ENCODE measurements at regions not wholly inside any gene's neighbourhood (a gene's known extent, or its start where the extent isn't known, plus 50 kb on each side); places are given as distances from the start of the nearest gene placed in this dataset.

DNA sequence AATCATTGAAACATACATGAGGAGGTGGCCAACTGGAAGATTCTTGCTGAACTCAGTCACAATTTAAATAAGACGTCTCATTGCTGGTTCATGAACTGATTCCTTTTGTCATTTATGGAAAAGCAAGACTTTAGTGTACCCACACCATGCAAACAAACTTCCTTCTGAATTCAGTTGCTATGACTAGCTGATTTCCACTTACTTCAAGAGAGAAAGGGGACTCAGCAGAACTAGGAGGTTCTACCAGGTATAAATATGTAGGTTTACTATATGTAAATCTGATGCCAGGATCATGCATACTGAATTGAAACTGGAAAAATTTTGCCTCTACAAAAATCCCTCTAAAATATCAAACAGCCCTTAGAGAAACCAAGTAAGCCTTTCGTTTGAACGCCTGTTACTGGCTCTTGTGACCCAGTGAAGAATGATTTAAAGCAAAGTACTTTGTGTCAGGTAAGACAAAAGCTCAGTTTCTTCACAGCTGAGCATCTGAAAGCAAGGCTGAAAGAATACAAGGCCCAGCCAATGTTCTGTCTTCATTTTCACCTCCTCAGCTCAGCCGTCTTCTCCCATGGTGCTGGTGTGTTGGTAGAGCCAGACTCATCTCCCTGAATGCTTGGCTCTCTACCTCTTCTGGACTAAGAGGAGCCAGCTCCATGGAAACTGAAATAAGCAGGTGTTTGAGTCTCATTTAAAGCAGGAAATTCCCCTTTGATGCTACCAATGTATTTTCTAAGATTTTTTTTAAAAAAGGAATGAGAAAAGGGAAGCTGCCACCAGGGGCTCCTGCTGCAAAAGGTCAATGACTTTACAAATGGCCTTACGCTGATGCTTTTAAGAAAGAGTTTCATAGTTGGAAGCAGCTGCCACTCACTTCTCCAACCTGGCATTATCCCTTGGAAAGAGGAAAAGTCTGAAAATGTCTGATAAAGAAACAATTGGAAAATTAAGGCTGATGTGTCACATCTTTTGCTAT lies 301.6 kb downstream of the EFHB start:
- no peak overlapping the region for H3K27ac Mint-ChIP-seq
- H3K36me3 Mint-ChIP-seq: no peaks in the 10 kb centered on the region
- no peaks in the 10 kb centered on the region for H3K4me1 Mint-ChIP-seq
- H3K9me3 Mint-ChIP-seq: peaks cover 5% of the 10 kb centered on the region
- no peak for DNase-seq (ENCODE audit: low spot score in 2 of 2)
- ATAC-seq: no peak
- no peak overlapping the region for H3K4me3 Mint-ChIP-seq

GRCh38 chr3:19598870-19599269 lies 335.1 kb downstream of the EFHB start:
- no peak for ATAC-seq
- H3K27ac Mint-ChIP-seq: no peak overlapping the region
- no peaks in the 10 kb centered on the region for H3K4me1 Mint-ChIP-seq
- no peaks in the 10 kb centered on the region for H3K36me3 Mint-ChIP-seq
- no peak for DNase-seq (ENCODE audit: low spot score in 2 of 2)
- no peak overlapping the region for H3K4me3 Mint-ChIP-seq
- peaks cover 8% of the 10 kb centered on the region for H3K9me3 Mint-ChIP-seq

DNA sequence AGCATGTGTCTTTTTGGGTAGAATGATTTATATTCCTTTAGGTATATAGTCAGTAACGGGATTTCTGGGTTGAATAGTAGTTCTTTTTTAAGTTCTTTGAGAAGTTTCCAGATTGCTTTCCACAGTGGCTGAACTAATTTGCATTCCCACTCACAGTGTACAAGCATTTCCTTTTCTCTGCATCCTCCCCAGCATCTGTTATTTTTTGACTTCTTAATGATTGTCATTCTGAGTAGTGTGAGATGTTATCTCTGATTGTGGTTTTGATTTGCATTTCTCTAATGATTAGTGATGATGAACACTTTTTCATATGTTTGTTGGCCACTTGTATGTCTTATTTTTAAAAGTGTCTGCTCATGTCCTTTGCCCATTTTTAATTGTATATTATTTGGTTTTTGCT lies 337.6 kb downstream of the EFHB start:
- no peaks in the 10 kb centered on the region for H3K36me3 Mint-ChIP-seq
- H3K4me1 Mint-ChIP-seq: no peaks in the 10 kb centered on the region
- no peak overlapping the region for H3K27ac Mint-ChIP-seq
- ATAC-seq (no peak), DNase-seq (ENCODE audit: low spot score in 2 of 2) (no peak)
- H3K4me3 Mint-ChIP-seq: no peak overlapping the region
- H3K9me3 Mint-ChIP-seq: peaks cover 11% of the 10 kb centered on the region

DNA sequence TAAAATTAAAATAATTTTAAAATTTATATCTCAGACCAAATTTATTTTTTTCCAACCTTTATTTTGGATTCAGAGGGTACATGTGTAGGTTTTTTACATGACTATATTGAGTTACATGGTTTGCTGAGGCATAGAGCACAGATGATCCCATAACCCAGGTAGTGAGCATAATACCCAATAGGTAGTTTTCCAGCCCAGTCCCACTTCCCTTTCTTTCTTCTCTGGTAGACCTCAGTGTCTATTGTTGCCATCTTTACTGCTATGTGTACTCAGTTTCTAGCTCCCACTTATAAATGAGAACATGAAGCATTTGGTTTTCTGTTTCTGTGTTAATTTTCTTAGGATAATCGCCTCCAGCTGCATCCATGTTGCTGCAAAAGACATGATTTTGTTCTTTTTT lies 338.1 kb downstream of the EFHB start:
- ATAC-seq (no peak), DNase-seq (ENCODE audit: low spot score in 2 of 2) (no peak)
- Mint-ChIP-seq H3K4me3 (no peak overlapping the region), H3K36me3 (no peaks in the 10 kb centered on the region), H3K4me1 (no peaks in the 10 kb centered on the region), H3K9me3 (peaks cover 11% of the 10 kb centered on the region), H3K27ac (no peak overlapping the region)
